GM18511 (cell line): ENCODE measurements at regions not wholly inside any gene's neighbourhood (a gene's known extent, or its start where the extent isn't known, plus 50 kb on each side); places are given as distances from the start of the nearest gene placed in this dataset.

Experiments
- ATAC-seq: cut with Tn5 transposase; IDR thresholded peaks from one replicate; pipeline ENCODE4 v1.9.1; 2021; ENCODE audit warnings: mild to moderate bottlenecking, moderate library complexity; ENCODE audit not compliant: unreplicated experiment

- ATAC-seq: no peak
These were observed 174.4 kb upstream of the ERBB4 start for GRCh38 chr2:212712991-212713390.

GRCh38 chr2:212712466-212712865 lies 173.9 kb upstream of the ERBB4 start:
- peak; percentile 79 for ATAC-seq

- ATAC-seq: no peak
These were observed 173.3 kb upstream of the ERBB4 start for GRCh38 chr2:212711856-212712255.

- ATAC-seq: no peak
These were observed 170.7 kb upstream of the ERBB4 start for GRCh38 chr2:212709280-212709679.

- no peak for ATAC-seq
These were observed 169.8 kb upstream of the ERBB4 start for GRCh38 chr2:212708355-212708754.

GRCh38 chr2:212695426-212695825 lies 156.8 kb upstream of the ERBB4 start:
- ATAC-seq: no peak

GRCh38 chr2:212694398-212694797 lies 155.8 kb upstream of the ERBB4 start:
- ATAC-seq: no peak

- ATAC-seq: no peak
These were observed 153.9 kb upstream of the ERBB4 start for GRCh38 chr2:212692466-212692865.

GRCh38 chr2:212686285-212686895 lies 147.8 kb upstream of the ERBB4 start:
- ATAC-seq: peak; percentile 73

- no peak for ATAC-seq
These were observed 144.9 kb upstream of the ERBB4 start for GRCh38 chr2:212683346-212684097.

- ATAC-seq: no peak
These were observed 144.3 kb upstream of the ERBB4 start for GRCh38 chr2:212682937-212683336.

- ATAC-seq: no peak
These were observed 138.9 kb upstream of the ERBB4 start for GRCh38 chr2:212677466-212677865.

- no peak for ATAC-seq
These were observed 133.6 kb upstream of the ERBB4 start for GRCh38 chr2:212672186-212672585.

- ATAC-seq: peak; percentile 48
These were observed 131.2 kb upstream of the ERBB4 start for GRCh38 chr2:212669761-212670160.

- ATAC-seq: peak; percentile 63
These were observed 129.2 kb upstream of the ERBB4 start for GRCh38 chr2:212667751-212668316.

GRCh38 chr2:212665948-212666347 lies 127.3 kb upstream of the ERBB4 start:
- no peak for ATAC-seq

- ATAC-seq: no peak
These were observed 120.8 kb upstream of the ERBB4 start for GRCh38 chr2:212659441-212659840.

GRCh38 chr2:212649646-212650045 lies 111.0 kb upstream of the ERBB4 start:
- no peak for ATAC-seq

GRCh38 chr2:212646698-212647366 lies 108.2 kb upstream of the ERBB4 start:
- no peak for ATAC-seq

- ATAC-seq: no peak
These were observed 105.7 kb upstream of the ERBB4 start for GRCh38 chr2:212644195-212644837.

- no peak for ATAC-seq
These were observed 101.8 kb upstream of the ERBB4 start for GRCh38 chr2:212640428-212640827.
